ENCODE measurements at regions not wholly inside any gene's neighbourhood (a gene's known extent, or its start where the extent isn't known, plus 50 kb on each side); places are given as distances from the start of the nearest gene placed in this dataset.

GRCh38 chr12:124410354-124411175 lies 115.7 kb downstream of the RFLNA start:
- DNase-seq, result no peak

GRCh38 chr12:124408822-124409517 lies 114.1 kb downstream of the RFLNA start:
- DNase-seq, result no peak

GRCh38 chr12:124407074-124407473 lies 112.2 kb downstream of the RFLNA start:
- DNase-seq, result no peak

- no peak for DNase-seq
These were observed 111.2 kb downstream of the RFLNA start for GRCh38 chr12:124406043-124406442.

- DNase-seq, result no peak
These were observed 110.7 kb downstream of the RFLNA start for GRCh38 chr12:124405592-124405991.

GRCh38 chr12:124405151-124405550 lies 110.3 kb downstream of the RFLNA start:
- no peak for DNase-seq

GRCh38 chr12:124404162-124404784 lies 109.4 kb downstream of the RFLNA start:
- no peak for DNase-seq

GRCh38 chr12:124403273-124403672 lies 108.4 kb downstream of the RFLNA start:
- DNase-seq, result no peak

GRCh38 chr12:124402248-124403066 lies 107.6 kb downstream of the RFLNA start:
- no peak for DNase-seq

GRCh38 chr12:124401704-124402221 lies 106.9 kb downstream of the RFLNA start:
- no peak for DNase-seq

- DNase-seq, result no peak
These were observed 105.2 kb downstream of the RFLNA start for GRCh38 chr12:124400124-124400523.

GRCh38 chr12:124399622-124400021 lies 104.7 kb downstream of the RFLNA start:
- no peak for DNase-seq

GRCh38 chr12:124398578-124399227 lies 103.8 kb downstream of the RFLNA start:
- DNase-seq, result no peak

- DNase-seq, result no peak
These were observed 103.1 kb downstream of the RFLNA start for GRCh38 chr12:124397807-124398577.

- no peak for DNase-seq
These were observed 102.4 kb downstream of the RFLNA start for GRCh38 chr12:124397399-124397679.

GRCh38 chr12:124396544-124397398 lies 101.9 kb downstream of the RFLNA start:
- DNase-seq, result no peak

GRCh38 chr12:124395986-124396385 lies 101.1 kb downstream of the RFLNA start:
- DNase-seq, result no peak

GRCh38 chr12:124395284-124395752 lies 100.4 kb downstream of the RFLNA start:
- DNase-seq, result no peak

- no peak for DNase-seq
These were observed 99.7 kb downstream of the RFLNA start for GRCh38 chr12:124394462-124395128.

GRCh38 chr12:124393831-124394230 lies 98.9 kb downstream of the RFLNA start:
- no peak for DNase-seq
